NCI-H187 treated with DMSO at 0.1 percent for 48 hours (cell line): ENCODE measurements at regions not wholly inside any gene's neighbourhood (a gene's known extent, or its start where the extent isn't known, plus 50 kb on each side); places are given as distances from the start of the nearest gene placed in this dataset.

Experiments used
- DNase-seq: peaks from one replicate; lab custom pipeline; 2025; lab: John Stamatoyannopoulos, UW

- DNase-seq, result no peak
Measured at GRCh38 chr11:115722711-115723110, 218.5 kb upstream of the CADM1 start.

- no peak for DNase-seq
Measured at GRCh38 chr11:115721296-115721995, 217.2 kb upstream of the CADM1 start.

- DNase-seq, result peak; percentile 34
Measured at GRCh38 chr11:115720602-115721245, 216.5 kb upstream of the CADM1 start.

GRCh38 chr11:115718945-115719344 lies 214.7 kb upstream of the CADM1 start:
- no peak for DNase-seq

GRCh38 chr11:115718106-115718505 lies 213.9 kb upstream of the CADM1 start:
- DNase-seq, result no peak

GRCh38 chr11:115716601-115717529 lies 212.7 kb upstream of the CADM1 start:
- no peak for DNase-seq

GRCh38 chr11:115716080-115716479 lies 211.9 kb upstream of the CADM1 start:
- no peak for DNase-seq

- DNase-seq, result no peak
Measured at GRCh38 chr11:115715251-115715770, 211.1 kb upstream of the CADM1 start.

- DNase-seq, result no peak
Measured at GRCh38 chr11:115712296-115712695, 208.1 kb upstream of the CADM1 start.

- DNase-seq, result no peak
Measured at GRCh38 chr11:115710980-115711379, 206.8 kb upstream of the CADM1 start.

GRCh38 chr11:115710426-115710825 lies 206.2 kb upstream of the CADM1 start:
- DNase-seq, result no peak

- DNase-seq, result no peak
Measured at GRCh38 chr11:115709297-115709696, 205.1 kb upstream of the CADM1 start.

- no peak for DNase-seq
Measured at GRCh38 chr11:115707180-115707905, 203.1 kb upstream of the CADM1 start.

GRCh38 chr11:115706626-115707135 lies 202.5 kb upstream of the CADM1 start:
- no peak for DNase-seq

- no peak for DNase-seq
Measured at GRCh38 chr11:115705200-115705599, 201.0 kb upstream of the CADM1 start.

- no peak for DNase-seq
Measured at GRCh38 chr11:115700981-115701875, 197.0 kb upstream of the CADM1 start.

GRCh38 chr11:115700496-115700895 lies 196.3 kb upstream of the CADM1 start:
- no peak for DNase-seq

GRCh38 chr11:115699733-115700132 lies 195.5 kb upstream of the CADM1 start:
- DNase-seq, result no peak

GRCh38 chr11:115699326-115699725 lies 195.1 kb upstream of the CADM1 start:
- DNase-seq, result no peak

GRCh38 chr11:115698243-115698642 lies 194.0 kb upstream of the CADM1 start:
- no peak for DNase-seq

- no peak for DNase-seq
Measured at GRCh38 chr11:115696563-115696962, 192.3 kb upstream of the CADM1 start.
